HK-2 (cell line): ENCODE measurements at regions not wholly inside any gene's neighbourhood (a gene's known extent, or its start where the extent isn't known, plus 50 kb on each side); places are given as distances from the start of the nearest gene placed in this dataset.
"Not testable (repeated sequence)": the region's sequence is repeated elsewhere in the genome, so short reads cannot be mapped to it uniquely, and the experiment has no call there.

Experiments
- DNase-seq: peaks from one replicate; pipeline ENCODE4 v3.0.0-alpha.2; 2018; ENCODE audit not compliant: unreplicated experiment

- no peak for DNase-seq
Measured at GRCh38 chr6:147667082-147667481, 158.6 kb downstream of the SAMD5 start.

- DNase-seq: no peak
Measured at GRCh38 chr6:147674099-147674498, 165.6 kb downstream of the SAMD5 start.

GRCh38 chr6:147674794-147675193 lies 166.3 kb downstream of the SAMD5 start:
- DNase-seq: no peak

DNA sequence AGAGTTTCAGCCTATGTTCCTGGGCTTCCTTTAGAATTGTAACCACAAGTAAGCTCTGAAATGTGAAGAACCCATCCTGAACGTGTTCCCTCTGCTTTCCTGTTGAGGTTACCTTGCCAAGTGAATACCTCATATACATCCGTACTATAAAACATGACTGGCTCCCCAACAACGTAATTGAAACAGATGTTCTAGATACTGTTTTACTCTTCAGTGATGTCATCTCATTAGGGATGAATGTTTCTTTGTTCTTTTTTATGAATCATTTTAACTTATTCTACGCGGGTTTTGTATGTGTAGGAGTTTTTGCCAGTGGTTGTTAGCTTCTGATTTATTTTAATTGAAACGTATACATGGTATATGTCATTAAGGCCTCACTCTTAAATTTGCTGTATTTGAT lies 166.8 kb downstream of the SAMD5 start:
- DNase-seq: no peak

- no peak for DNase-seq
Measured at GRCh38 chr6:147676495-147677199, 168.2 kb downstream of the SAMD5 start.

DNA sequence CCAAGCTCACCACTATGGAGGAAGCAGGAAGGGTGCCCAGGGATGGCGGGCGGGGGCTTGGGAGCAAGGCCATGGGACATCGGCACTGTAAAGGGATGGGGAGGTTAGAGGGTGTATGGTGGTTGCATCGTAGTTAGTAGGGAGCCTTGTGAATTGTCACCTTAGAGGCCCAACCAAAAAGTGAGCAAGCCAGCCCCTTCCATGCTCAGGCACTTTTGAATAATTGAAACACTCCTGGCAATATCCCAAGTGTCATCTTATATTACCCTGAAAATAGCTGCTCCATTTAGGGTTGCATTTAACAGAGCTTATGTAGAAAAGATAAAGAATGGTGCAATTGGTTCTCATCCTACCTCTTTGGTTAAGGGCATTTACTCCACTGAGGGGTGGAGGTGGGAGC lies 169.2 kb downstream of the SAMD5 start:
- DNase-seq: no peak

DNA sequence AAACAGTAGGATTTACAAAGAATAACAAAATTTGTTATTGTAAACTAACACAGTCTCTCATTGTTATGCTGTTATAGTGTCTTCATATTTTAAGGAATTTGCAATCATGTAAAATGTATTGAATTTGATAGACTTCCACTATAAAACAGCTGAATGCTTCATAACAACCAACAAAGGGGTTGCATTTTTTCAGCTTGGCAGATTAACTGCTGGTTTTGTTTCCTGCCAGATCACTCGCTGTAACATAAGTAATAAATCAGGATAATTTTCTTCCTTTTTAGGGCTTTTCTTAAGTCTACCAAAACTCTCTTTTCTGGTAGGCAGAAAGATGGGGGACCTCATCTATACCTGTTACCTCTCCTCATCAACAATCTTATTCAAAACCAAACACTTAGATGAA lies 169.8 kb downstream of the SAMD5 start:
- no peak for DNase-seq

DNA sequence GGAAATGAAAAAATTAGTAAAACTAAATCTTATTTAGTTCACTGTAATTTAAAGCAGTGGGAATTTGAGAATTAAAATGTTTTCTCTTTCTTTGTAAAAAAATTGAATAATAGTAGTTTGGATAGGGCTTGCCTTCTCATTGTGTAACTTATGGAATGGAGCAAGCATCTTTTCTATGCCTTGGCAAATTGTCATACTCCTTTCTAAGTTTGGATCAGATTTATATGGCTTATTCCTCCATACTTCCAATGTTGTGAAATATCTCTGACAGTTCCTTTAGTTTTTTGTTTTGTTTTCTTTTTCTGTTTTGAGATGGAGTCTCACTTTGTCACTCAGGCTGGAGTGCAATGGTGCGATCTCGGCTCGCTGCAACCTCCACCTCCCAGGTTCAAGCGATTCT lies 176.4 kb downstream of the SAMD5 start:
- DNase-seq: no peak

DNA sequence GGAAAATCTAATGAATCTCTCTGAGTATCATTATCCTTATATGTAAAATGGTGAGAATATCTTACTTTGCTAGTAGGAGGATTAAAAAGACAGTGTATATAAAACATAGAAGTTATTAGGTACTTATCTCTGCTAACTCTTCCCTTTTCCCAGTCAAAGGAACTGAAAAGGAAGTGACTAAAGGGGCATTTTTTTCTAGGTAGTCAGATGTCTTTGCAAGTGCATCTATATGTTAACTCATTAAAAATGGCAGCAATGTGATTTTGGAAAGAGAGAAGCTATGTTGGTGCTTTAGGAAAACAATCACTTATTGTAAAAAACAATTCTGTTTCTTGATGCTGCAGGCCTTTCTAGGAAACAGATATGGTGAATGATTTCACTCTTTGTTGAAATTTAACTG lies 180.9 kb downstream of the SAMD5 start:
- DNase-seq: no peak

DNA sequence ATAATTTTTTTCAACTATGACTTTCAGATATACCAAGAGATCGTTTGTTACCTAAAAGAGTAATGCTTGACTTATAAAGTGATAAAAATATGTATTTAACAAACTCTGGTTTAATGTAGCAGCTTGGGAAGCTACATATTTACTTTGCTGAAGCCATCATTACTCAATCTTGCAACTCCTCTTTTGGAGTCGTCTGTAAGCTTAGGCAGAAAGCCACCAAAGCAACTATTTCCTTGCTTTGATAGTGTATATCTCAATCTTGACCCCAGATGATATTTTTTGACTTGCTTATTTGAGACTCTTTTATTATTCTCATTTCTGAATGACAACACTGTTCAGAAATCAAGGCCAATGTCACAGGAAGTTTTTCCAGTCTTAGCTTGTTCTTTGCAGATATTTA lies 183.0 kb downstream of the SAMD5 start:
- no peak for DNase-seq

- DNase-seq: no peak
Measured at GRCh38 chr6:147693181-147693580, 184.7 kb downstream of the SAMD5 start.

DNA sequence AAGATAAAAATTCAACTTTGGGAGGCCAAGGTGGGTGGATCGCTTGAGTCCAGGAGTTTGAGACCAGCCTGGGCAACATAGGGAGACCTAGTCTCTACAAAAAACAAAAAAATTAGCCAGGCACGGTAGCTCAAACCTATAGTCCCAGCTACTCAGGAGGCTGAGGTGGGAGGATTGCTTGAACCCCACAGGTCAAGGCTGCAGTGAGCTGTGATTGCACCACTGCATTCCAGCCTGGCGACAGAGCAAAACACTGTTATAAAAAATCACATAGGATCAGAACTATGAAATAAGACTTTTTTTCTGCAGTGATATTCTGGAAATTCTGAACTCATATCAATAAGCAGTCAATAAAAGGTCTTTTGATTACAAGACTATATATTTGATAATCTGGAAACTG lies 186.1 kb downstream of the SAMD5 start:
- DNase-seq: not testable (repeated sequence)

- DNase-seq: no peak
Measured at GRCh38 chr6:147695819-147696218, 187.3 kb downstream of the SAMD5 start.

DNA sequence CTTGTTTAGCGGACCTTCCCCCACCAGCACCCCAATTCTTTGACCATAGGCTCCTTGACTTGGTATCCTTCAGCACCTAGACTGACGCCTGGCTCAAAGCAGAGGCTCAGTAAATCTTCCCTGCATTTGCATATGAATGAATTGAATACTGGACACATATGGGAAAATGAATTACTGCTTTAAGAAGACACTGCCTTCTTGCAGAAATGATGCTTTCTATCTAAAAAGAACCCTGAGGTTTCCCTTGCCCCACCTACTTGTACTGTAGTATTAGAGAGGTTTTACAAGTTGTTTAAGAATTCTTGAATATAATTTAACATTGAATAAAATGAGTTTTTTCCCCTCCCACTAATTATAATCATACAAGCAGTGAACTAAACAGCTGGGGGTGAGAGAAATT lies 190.7 kb downstream of the SAMD5 start:
- no peak for DNase-seq

- DNase-seq: no peak
Measured at GRCh38 chr6:147699637-147700036, 191.1 kb downstream of the SAMD5 start.

- DNase-seq: no peak
Measured at GRCh38 chr6:147700436-147701209, 192.1 kb downstream of the SAMD5 start.

- no peak for DNase-seq
Measured at GRCh38 chr6:147704691-147705090, 196.2 kb downstream of the SAMD5 start.

- no peak for DNase-seq
Measured at GRCh38 chr6:147707524-147707923, 199.0 kb downstream of the SAMD5 start.

- no peak for DNase-seq
Measured at GRCh38 chr6:147708170-147708569, 199.7 kb downstream of the SAMD5 start.

DNA sequence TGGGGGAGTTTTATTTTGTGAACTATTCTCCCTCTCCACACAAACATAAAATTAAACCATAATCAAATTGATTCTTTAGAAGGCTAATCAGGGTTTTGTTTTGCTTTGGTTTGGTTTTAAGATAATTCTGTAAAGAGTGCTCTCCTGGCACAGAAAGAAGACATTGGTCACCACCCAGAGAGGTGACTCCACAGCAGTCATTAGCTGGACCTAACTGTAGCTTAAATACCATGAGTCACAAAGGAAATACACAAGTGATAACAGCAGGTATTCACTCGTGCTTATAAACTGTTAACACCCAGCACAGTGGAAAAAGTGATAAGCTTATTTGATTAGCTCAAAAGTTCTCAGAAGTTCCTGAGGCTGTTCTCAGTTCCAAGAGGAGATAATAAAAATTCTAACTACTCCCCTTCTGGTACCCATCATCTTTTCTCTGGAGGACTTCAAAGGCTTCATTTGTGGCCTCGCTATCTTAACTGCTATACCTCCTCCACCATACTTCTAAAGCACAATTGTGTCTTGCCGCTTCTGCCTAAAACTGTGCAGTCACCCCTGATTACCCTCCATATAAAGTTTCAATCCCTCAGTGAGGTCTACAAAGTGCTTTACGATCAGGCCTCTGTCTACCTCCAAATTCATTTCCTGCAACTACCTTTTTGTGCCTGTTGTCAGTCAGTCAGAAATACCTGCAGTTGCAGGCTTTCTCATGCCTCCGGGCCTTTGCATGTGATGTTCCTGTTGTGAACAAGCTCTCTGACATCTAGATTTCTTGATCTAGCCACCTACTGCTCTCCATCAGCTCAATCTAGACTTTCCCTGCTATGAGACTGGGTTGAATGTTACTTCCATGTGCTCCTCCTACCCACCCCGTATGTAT lies 201.1 kb downstream of the SAMD5 start:
- no peak for DNase-seq

DNA sequence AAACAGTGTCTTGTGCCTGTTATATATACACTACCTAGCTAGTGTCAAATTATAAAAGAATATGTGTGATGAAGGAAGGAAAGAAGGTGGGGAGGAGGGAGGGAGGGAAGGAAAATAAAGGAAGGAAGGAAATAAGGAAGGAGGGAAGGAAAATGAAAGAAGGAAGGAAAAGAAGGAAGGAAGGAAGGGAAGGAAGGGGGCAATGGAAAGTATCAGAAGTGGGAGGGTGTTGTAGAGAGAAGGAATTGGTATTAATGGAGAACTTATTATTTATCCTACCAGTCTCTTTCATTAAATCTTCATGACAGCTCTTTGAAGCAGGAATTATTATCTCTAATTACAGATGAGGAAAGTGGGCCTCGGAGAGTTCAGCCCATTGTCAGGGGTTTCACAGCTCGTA lies 202.4 kb downstream of the SAMD5 start:
- DNase-seq: no peak

GRCh38 chr6:147711476-147711875 lies 203.0 kb downstream of the SAMD5 start:
- DNase-seq: no peak

GRCh38 chr6:147712841-147713240 lies 204.4 kb downstream of the SAMD5 start:
- DNase-seq: no peak
